ENCODE measurements at regions not wholly inside any gene's neighbourhood (a gene's known extent, or its start where the extent isn't known, plus 50 kb on each side); places are given as distances from the start of the nearest gene placed in this dataset.

DNA sequence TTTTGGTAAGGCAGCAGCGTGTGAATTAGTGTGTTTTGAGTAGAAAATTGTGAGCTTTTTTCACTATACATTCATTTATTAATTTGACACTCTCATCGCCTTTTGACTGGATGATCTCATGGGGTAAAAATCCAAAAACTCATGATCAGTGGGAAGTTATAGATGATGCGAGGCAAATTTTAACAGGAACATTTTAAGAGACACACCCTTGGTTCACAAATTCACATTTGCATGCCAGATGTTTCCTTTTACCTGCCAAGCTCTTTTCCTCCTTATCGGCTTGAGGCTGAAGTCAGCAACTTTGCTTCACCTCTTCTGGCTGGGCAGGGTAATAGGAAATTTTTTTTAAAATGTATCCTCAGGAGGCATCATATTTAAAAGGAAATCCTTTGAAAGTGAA is 318.0 kb upstream of the HS3ST1 start:
- no peak overlapping the region for H3K4me3 ChIP-seq (ENCODE audit: low read depth, low read length)
- TF ChIP-seq, protein P1, sequence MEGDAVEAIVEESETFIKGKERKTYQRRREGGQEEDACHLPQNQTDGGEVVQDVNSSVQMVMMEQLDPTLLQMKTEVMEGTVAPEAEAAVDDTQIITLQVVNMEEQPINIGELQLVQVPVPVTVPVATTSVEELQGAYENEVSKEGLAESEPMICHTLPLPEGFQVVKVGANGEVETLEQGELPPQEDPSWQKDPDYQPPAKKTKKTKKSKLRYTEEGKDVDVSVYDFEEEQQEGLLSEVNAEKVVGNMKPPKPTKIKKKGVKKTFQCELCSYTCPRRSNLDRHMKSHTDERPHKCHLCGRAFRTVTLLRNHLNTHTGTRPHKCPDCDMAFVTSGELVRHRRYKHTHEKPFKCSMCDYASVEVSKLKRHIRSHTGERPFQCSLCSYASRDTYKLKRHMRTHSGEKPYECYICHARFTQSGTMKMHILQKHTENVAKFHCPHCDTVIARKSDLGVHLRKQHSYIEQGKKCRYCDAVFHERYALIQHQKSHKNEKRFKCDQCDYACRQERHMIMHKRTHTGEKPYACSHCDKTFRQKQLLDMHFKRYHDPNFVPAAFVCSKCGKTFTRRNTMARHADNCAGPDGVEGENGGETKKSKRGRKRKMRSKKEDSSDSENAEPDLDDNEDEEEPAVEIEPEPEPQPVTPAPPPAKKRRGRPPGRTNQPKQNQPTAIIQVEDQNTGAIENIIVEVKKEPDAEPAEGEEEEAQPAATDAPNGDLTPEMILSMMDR (IDR thresholded peaks at IDR 0.05; ENCODE audit: low read depth, low read length), result no peak

DNA sequence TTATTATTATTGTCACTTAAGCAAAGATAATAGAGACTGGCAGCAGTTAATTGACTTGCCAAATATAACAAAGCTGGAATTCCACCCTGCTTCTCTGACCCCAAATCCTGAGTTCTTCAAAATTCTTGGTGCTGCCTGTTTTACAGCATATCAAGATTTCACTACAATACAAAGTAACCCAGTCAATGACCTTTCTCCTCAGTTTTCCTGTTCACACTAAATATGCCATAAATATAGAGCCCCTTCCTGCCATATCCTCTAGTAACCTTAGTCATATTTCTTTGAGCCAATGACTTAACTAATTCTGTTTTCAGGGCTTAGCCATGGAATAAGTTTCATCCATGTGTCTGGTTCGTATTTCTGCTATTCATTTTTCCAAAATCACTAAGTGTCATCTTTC is 315.3 kb upstream of the HS3ST1 start:
- TF ChIP-seq, protein P1 (IDR thresholded peaks at IDR 0.05; ENCODE audit: low read depth, low read length), result no peak
- H3K4me3 ChIP-seq (ENCODE audit: low read depth, low read length), result no peak overlapping the region

DNA sequence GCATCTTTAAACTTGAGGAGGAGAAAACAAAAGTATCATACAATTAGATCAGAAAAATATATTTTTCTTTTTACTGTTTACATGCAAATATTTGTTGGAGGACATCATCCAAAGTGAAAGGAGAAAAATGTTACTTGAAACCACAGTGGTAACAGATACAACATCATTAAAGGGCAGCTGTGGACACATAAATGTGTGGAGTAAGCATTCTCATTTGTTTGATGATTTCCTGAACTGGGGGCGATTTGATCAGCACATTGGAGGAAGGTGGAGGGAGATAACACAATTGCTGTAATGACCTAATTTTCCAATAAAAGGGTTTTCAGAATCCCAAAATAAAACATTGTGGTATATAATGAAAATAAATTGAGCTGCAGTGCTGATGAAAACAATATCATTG is 314.5 kb upstream of the HS3ST1 start:
- TF ChIP-seq, protein P1 (IDR thresholded peaks at IDR 0.05; ENCODE audit: low read depth, low read length), result no peak
- H3K4me3 ChIP-seq (ENCODE audit: low read depth, low read length), result no peak overlapping the region

DNA sequence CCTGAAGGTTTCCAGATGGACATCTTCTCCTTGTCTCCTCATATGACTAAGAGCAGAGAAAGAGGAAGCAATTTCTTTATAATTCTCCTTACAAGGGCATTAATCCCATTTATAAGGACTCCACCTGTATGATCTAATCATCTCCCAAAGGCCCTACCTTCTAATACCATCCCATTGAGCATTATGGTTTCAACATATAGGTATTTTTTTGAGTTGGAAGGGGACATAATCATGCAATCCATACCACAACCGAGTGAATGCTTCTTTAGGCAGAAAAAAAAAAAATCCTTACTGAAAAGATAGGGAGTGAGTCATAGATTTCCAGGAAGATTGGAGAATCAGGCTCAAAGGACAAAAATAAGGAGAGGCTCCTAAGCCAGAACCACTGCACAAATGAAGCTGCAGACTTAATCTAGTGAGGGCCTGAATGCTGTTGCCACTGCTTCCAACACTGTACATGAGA is 312.5 kb upstream of the HS3ST1 start:
- TF ChIP-seq, protein P1 (IDR thresholded peaks at IDR 0.05; ENCODE audit: low read depth, low read length), result no peak
- H3K4me3 ChIP-seq (ENCODE audit: low read depth, low read length), result no peak overlapping the region

DNA sequence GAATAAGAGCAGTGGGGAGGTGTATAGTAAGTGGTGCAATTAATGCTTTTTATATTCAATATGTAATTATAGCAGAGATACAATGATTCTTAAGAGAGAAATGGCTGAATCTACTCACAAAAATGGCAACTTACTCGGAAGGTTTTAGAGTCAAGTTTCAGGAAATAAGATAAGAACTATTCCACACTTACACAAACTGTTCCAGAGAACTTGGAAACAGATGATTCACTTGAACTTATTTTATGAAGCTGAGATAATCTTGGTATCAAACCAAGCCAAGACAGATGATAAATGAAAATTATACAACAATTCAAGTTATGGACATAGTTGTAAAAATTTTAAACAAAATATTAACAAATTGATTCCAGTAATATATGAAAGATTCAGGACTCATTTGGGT is 311.3 kb upstream of the HS3ST1 start:
- no peak overlapping the region for H3K4me3 ChIP-seq (ENCODE audit: low read depth, low read length)
- TF ChIP-seq, protein P1 (IDR thresholded peaks at IDR 0.05; ENCODE audit: low read depth, low read length), result no peak

DNA sequence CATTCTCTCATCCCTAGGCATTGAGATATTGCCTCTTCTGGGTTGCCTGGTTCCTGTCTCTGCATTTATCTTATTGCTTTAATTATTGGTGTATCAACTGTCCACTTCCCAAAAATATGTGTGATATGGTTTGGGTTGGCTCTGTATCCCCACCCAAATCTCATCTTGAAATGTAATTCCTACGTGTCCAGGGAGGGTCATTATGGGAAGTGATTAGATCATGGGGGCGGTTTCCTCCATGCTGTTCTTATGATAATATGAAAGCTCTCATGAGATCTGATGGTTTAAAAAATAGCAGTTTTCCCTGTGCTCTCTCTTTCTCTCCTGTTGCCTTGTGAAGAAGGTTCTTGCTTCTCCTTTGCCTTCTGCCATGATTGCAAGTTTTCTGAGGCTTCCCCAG is 308.3 kb upstream of the HS3ST1 start:
- no peak overlapping the region for H3K4me3 ChIP-seq (ENCODE audit: low read depth, low read length)
- TF ChIP-seq, protein P1 (IDR thresholded peaks at IDR 0.05; ENCODE audit: low read depth, low read length), result no peak

DNA sequence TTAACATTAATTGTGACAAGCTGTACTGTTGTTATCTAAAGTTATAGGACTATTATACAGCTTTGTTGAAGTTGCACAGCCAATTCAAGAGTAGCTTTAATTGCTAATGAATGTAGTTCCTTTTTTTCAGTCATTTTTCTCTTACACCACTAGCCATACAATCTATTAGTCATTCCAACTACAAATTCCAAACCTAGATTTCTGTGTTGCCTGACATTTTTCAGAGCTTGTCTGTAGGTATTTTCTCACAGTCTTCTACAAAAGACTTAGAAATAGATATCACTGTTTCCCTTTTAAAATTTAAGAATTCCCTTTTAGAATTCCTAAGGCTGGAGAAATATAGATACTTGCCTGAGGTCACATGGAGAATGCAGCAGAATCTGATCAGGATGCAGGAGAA is 307.0 kb upstream of the HS3ST1 start:
- no peak overlapping the region for H3K4me3 ChIP-seq (ENCODE audit: low read depth, low read length)
- TF ChIP-seq, protein P1 (IDR thresholded peaks at IDR 0.05; ENCODE audit: low read depth, low read length), result no peak
